ENCODE measurements at regions not wholly inside any gene's neighbourhood (a gene's known extent, or its start where the extent isn't known, plus 50 kb on each side); places are given as distances from the start of the nearest gene placed in this dataset.

GRCh38 chr6:144559865-144560593 lies 274.9 kb downstream of the UTRN start:
- Histone ChIP-seq H3K9me3 (ENCODE audit: insufficient read depth in 2 of 2, low read depth in 1 of 2, low read length in 1 of 2) (no peaks in the 10 kb centered on the region), H3K18ac (ENCODE audit: extremely low read depth, low read length) (no peak overlapping the region), H3K36me3 (ENCODE audit: control insufficient read depth in 2 of 4, insufficient read depth in 4 of 4, low read length in 3 of 4) (peaks cover 0 to 7% (median under 1%) of the 10 kb centered on the region in 4 experiments; a peak in 1 of 8 replicates), H3K23me2 (ENCODE audit: low read depth, low read length) (no peaks in the 10 kb centered on the region), H4K91ac (replicated peaks; ENCODE audit: insufficient read length, low read length) (no peak overlapping the region), H4K5ac (ENCODE audit: insufficient read length, low read depth, low read length) (no peak overlapping the region), H2AK5ac (ENCODE audit: low read depth, low read length) (no peak overlapping the region), H3K27ac (ENCODE audit: low read depth, low read length) (no peak overlapping the region), H3K4me1 (replicated peaks in 1 of 4; ENCODE audit: control insufficient read depth in 3 of 4, insufficient read depth in 4 of 4, low read length in 3 of 4) (no peaks in the 10 kb centered on the region), H2AFZ (ENCODE audit: low read length) (no peak overlapping the region), H3K56ac (replicated peaks; ENCODE audit: insufficient read length, low read depth, low read length) (no peak overlapping the region), H2BK120ac (replicated peaks; ENCODE audit: low read depth, low read length) (no peak overlapping the region), H3K4me2 (ENCODE audit: insufficient read depth in 1 of 2, low read depth in 2 of 2, low read length in 2 of 2) (no peak overlapping the region), H3K79me2 (ENCODE audit: control insufficient read depth in 1 of 2, insufficient read depth in 2 of 2, low read length in 2 of 2) (no peaks in the 10 kb centered on the region), H2BK5ac (ENCODE audit: low read depth, low read length) (no peak overlapping the region), H4K20me1 (replicated peaks in 1 of 2; ENCODE audit: control insufficient read depth in 1 of 2, insufficient read depth in 2 of 2, low read length in 2 of 2) (no peaks in the 10 kb centered on the region), H2BK20ac (ENCODE audit: low read length) (no peak overlapping the region), H2BK15ac (ENCODE audit: low read length) (no peak overlapping the region), H3K4me3 (ENCODE audit: extremely low read depth in 1 of 4, insufficient read depth in 2 of 4, low read depth in 3 of 4, low read length in 4 of 4) (no peak overlapping the region), H3K14ac (ENCODE audit: insufficient read length) (no peak overlapping the region), H2BK12ac (ENCODE audit: low read depth, low read length) (no peak overlapping the region), H3K9ac (replicated peaks in 1 of 4; ENCODE audit: extremely low read depth in 1 of 4, low read depth in 3 of 4, low read length in 3 of 4) (no peak overlapping the region), H3K23ac (ENCODE audit: insufficient read length) (no peak overlapping the region), H3K4ac (replicated peaks; ENCODE audit: insufficient read length, low read depth, low read length) (no peak overlapping the region), H3K79me1 (ENCODE audit: low read depth, low read length) (no peaks in the 10 kb centered on the region), H4K8ac (ENCODE audit: extremely low read depth, insufficient read depth, low read length) (no peak overlapping the region), H3K27me3 (replicated peaks in 1 of 4; ENCODE audit: control insufficient read depth in 3 of 4, extremely low read depth in 1 of 4, insufficient read depth in 3 of 4, low read length in 3 of 4) (no peaks in the 10 kb centered on the region)
- CTCF ChIA-PET (ENCODE audit: partially characterized antibody) = no interaction called here
- 97% methylated on average over 8 of the region's 8 CpGs; no CpG with 5 or more reads in 1 of the 2 experiments for WGBS, 2 experiments (ENCODE audit: extremely low coverage in 1 of 2, insufficient coverage in 1 of 2, insufficient read length in 1 of 2, insufficient replicate concordance in 2 of 2, low coverage in 1 of 2, low lambda C conversion rate in 2 of 2, missing lambda C conversion rate in 1 of 2)
- POLR2A ChIA-PET (ENCODE audit: partially characterized antibody) = no interaction called here
- TF ChIP-seq EGR1 (IDR thresholded peaks at IDR 0.05; ENCODE audit: borderline replicate concordance, low read depth, low read length) = no peak
- no peak for FAIRE-seq
- DNase-seq (ENCODE audit: low read depth in 1 of 2, low spot score in 2 of 2) = no peak

All from H1 (cell line).